BLaER1 treated with 17β-estradiol and CSF1 and Interleukin-3, amounts not matched to agents 10 nM and 100 nM (cell line): ENCODE measurements at regions not wholly inside any gene's neighbourhood (a gene's known extent, or its start where the extent isn't known, plus 50 kb on each side); places are given as distances from the start of the nearest gene placed in this dataset.

ENCODE experiments used
- H3K27ac ChIP-seq, 11 experiments: shearing (Covaris generic); formaldehyde crosslinking; 2 replicates each; pipeline ENCODE4 v1.8.1; 2022
- H3K27me3 ChIP-seq, 11 experiments: shearing (Covaris generic); formaldehyde crosslinking; 2 replicates each; pipeline ENCODE4 v1.8.1; 2022
- H3K36me3 ChIP-seq, 11 experiments: shearing (Covaris generic); formaldehyde crosslinking; 2 replicates each; pipeline ENCODE4 v1.8.1; 2022
- H3K4me1 ChIP-seq, 10 experiments: shearing (Covaris generic); formaldehyde crosslinking; 2 replicates each; pipeline ENCODE4 v1.8.1; 2022
- H3K4me2 ChIP-seq, 11 experiments: shearing (Covaris generic); formaldehyde crosslinking; 2 replicates each; pipeline ENCODE4 v1.8.1; 2022
- H3K4me3 ChIP-seq, 10 experiments: shearing (Covaris generic); formaldehyde crosslinking; 2 replicates each; pipeline ENCODE4 v1.8.1; 2022
- H3K9ac ChIP-seq, 11 experiments: shearing (Covaris generic); formaldehyde crosslinking; 2 replicates each; pipeline ENCODE4 v1.8.1; 2022
- H3K9me3 ChIP-seq, 11 experiments: shearing (Covaris generic); formaldehyde crosslinking; replicated peaks in 1 of 11; 2 replicates each; pipeline ENCODE4 v1.8.1; 2022
- H4K20me1 ChIP-seq, 11 experiments: shearing (Covaris generic); formaldehyde crosslinking; 2 replicates each; pipeline ENCODE4 v1.8.1; 2022
- Cebpa-rat ChIP-seq, 11 experiments: shearing (Covaris generic); IDR thresholded peaks; 2 replicates each; pipeline ENCODE4 v1.8.1; 2022

GRCh38 chr9:38256461-38256860 is 136.0 kb upstream of the ALDH1B1 start:
- no peaks in the 10 kb centered on the region for H3K27me3 ChIP-seq
- no peaks in the 10 kb centered on the region for H3K4me1 ChIP-seq
- H4K20me1 ChIP-seq, result no peaks in the 10 kb centered on the region
- H3K27ac ChIP-seq, result no peak overlapping the region
- TF ChIP-seq Cebpa-rat (IDR thresholded peaks at IDR 0.05), result no peak
- no peaks in the 10 kb centered on the region for H3K9me3 ChIP-seq
- H3K4me2 ChIP-seq, result no peak overlapping the region
- H3K4me3 ChIP-seq, result no peak overlapping the region
- H3K9ac ChIP-seq, result no peak overlapping the region
- no peaks in the 10 kb centered on the region for H3K36me3 ChIP-seq

- no peaks in the 10 kb centered on the region for H3K36me3 ChIP-seq
- TF ChIP-seq Cebpa-rat (IDR thresholded peaks at IDR 0.05), result no peak
- H4K20me1 ChIP-seq, result no peaks in the 10 kb centered on the region
- H3K4me2 ChIP-seq, result no peak overlapping the region
- no peak overlapping the region for H3K27ac ChIP-seq
- no peaks in the 10 kb centered on the region for H3K4me1 ChIP-seq
- no peak overlapping the region for H3K9ac ChIP-seq
- no peaks in the 10 kb centered on the region for H3K27me3 ChIP-seq
- H3K4me3 ChIP-seq, result no peak overlapping the region
- H3K9me3 ChIP-seq, result no peaks in the 10 kb centered on the region
Observed at GRCh38 chr9:38255599-38255998, 136.9 kb upstream of the ALDH1B1 start.

GRCh38 chr9:38254756-38255155 is 137.7 kb upstream of the ALDH1B1 start:
- Histone ChIP-seq H3K4me1 (no peaks in the 10 kb centered on the region), H3K4me3 (no peak overlapping the region), H4K20me1 (no peaks in the 10 kb centered on the region), H3K4me2 (no peak overlapping the region), H3K36me3 (no peaks in the 10 kb centered on the region), H3K27me3 (no peaks in the 10 kb centered on the region), H3K9me3 (no peaks in the 10 kb centered on the region), H3K9ac (no peak overlapping the region), H3K27ac (no peak overlapping the region)
- no peak for TF ChIP-seq Cebpa-rat (IDR thresholded peaks at IDR 0.05)

- no peak for TF ChIP-seq Cebpa-rat (IDR thresholded peaks at IDR 0.05)
Observed at GRCh38 chr9:38254151-38254550, 138.4 kb upstream of the ALDH1B1 start.

GRCh38 chr9:38253200-38253599 is 139.3 kb upstream of the ALDH1B1 start:
- no peak overlapping the region for H3K4me2 ChIP-seq
- no peak overlapping the region for H3K4me3 ChIP-seq
- no peaks in the 10 kb centered on the region for H3K27me3 ChIP-seq
- no peak overlapping the region for H3K27ac ChIP-seq
- peaks cover 0 to 4% (median 1%) of the 10 kb centered on the region in 10 experiments; a peak in 4 of 20 replicates for H3K4me1 ChIP-seq
- TF ChIP-seq Cebpa-rat (IDR thresholded peaks at IDR 0.05), result no peak
- H3K9ac ChIP-seq, result no peak overlapping the region
- H3K36me3 ChIP-seq, result no peaks in the 10 kb centered on the region
- no peaks in the 10 kb centered on the region for H4K20me1 ChIP-seq
- H3K9me3 ChIP-seq, result no peaks in the 10 kb centered on the region

More at GRCh38 chr9:38254151-38254550, 138.4 kb upstream of the ALDH1B1 start:
- Histone ChIP-seq H3K9me3 (no peaks in the 10 kb centered on the region), H3K4me2 (no peak overlapping the region), H3K4me3 (no peak overlapping the region), H4K20me1 (no peaks in the 10 kb centered on the region), H3K27ac (no peak overlapping the region), H3K27me3 (no peaks in the 10 kb centered on the region), H3K36me3 (no peaks in the 10 kb centered on the region), H3K9ac (no peak overlapping the region), H3K4me1 (no peaks in the 10 kb centered on the region)

GRCh38 chr9:38251036-38251860 is 141.3 kb upstream of the ALDH1B1 start:
- no peak overlapping the region for H3K9ac ChIP-seq
- no peak for TF ChIP-seq Cebpa-rat (IDR thresholded peaks at IDR 0.05)
- H3K36me3 ChIP-seq, result no peaks in the 10 kb centered on the region
- H3K9me3 ChIP-seq, result peaks cover 0 to 11% (median 5%) of the 10 kb centered on the region in 11 experiments; a peak in 9 of 22 replicates
- H3K4me3 ChIP-seq, result no peak overlapping the region
- no peak overlapping the region for H3K27ac ChIP-seq
- H3K27me3 ChIP-seq, result no peaks in the 10 kb centered on the region
- H3K4me1 ChIP-seq, result peaks cover 0 to 9% (median 5%) of the 10 kb centered on the region in 10 experiments; a peak in 8 of 20 replicates
- no peak overlapping the region for H3K4me2 ChIP-seq
- no peaks in the 10 kb centered on the region for H4K20me1 ChIP-seq

- H3K27me3 ChIP-seq, result no peaks in the 10 kb centered on the region
- no peak overlapping the region for H3K9ac ChIP-seq
- H3K9me3 ChIP-seq, result peaks cover 0 to 11% (median 6%) of the 10 kb centered on the region in 11 experiments; a peak in 10 of 22 replicates
- H4K20me1 ChIP-seq, result no peaks in the 10 kb centered on the region
- no peak overlapping the region for H3K4me2 ChIP-seq
- H3K27ac ChIP-seq, result no peak overlapping the region
- TF ChIP-seq Cebpa-rat (IDR thresholded peaks at IDR 0.05), result no peak
- H3K36me3 ChIP-seq, result no peaks in the 10 kb centered on the region
- H3K4me1 ChIP-seq, result peaks cover 0 to 9% (median 5%) of the 10 kb centered on the region in 10 experiments; a peak in 8 of 20 replicates
- H3K4me3 ChIP-seq, result no peak overlapping the region
Observed at GRCh38 chr9:38250279-38251035, 142.0 kb upstream of the ALDH1B1 start.

- Histone ChIP-seq H3K27me3 (no peaks in the 10 kb centered on the region), H3K9ac (no peak overlapping the region), H3K4me2 (no peak overlapping the region), H3K9me3 (peaks cover 0 to 11% (median 6%) of the 10 kb centered on the region in 11 experiments; a peak in 10 of 22 replicates), H3K36me3 (no peaks in the 10 kb centered on the region), H3K4me1 (peaks cover 0 to 15% (median 5%) of the 10 kb centered on the region in 10 experiments; a peak in 8 of 20 replicates), H3K4me3 (no peak overlapping the region), H3K27ac (no peak overlapping the region), H4K20me1 (no peaks in the 10 kb centered on the region)
- no peak for TF ChIP-seq Cebpa-rat (IDR thresholded peaks at IDR 0.05)
Observed at GRCh38 chr9:38249587-38250210, 142.8 kb upstream of the ALDH1B1 start.

GRCh38 chr9:38249049-38249448 is 143.5 kb upstream of the ALDH1B1 start:
- Histone ChIP-seq H3K36me3 (no peaks in the 10 kb centered on the region), H3K27ac (no peak overlapping the region), H3K9me3 (peaks cover 0 to 11% (median 6%) of the 10 kb centered on the region in 11 experiments; a peak in 10 of 22 replicates), H4K20me1 (no peaks in the 10 kb centered on the region), H3K4me1 (peaks cover 0 to 19% (median 5%) of the 10 kb centered on the region in 10 experiments; a peak in 13 of 20 replicates), H3K27me3 (no peaks in the 10 kb centered on the region), H3K9ac (no peak overlapping the region), H3K4me2 (no peak overlapping the region), H3K4me3 (no peak overlapping the region)
- TF ChIP-seq Cebpa-rat (IDR thresholded peaks at IDR 0.05), result no peak
